ENCODE measurements at regions not wholly inside any gene's neighbourhood (a gene's known extent, or its start where the extent isn't known, plus 50 kb on each side); places are given as distances from the start of the nearest gene placed in this dataset.
"Not testable (repeated sequence)": the region's sequence is repeated elsewhere in the genome, so short reads cannot be mapped to it uniquely, and the experiment has no call there.

DNA sequence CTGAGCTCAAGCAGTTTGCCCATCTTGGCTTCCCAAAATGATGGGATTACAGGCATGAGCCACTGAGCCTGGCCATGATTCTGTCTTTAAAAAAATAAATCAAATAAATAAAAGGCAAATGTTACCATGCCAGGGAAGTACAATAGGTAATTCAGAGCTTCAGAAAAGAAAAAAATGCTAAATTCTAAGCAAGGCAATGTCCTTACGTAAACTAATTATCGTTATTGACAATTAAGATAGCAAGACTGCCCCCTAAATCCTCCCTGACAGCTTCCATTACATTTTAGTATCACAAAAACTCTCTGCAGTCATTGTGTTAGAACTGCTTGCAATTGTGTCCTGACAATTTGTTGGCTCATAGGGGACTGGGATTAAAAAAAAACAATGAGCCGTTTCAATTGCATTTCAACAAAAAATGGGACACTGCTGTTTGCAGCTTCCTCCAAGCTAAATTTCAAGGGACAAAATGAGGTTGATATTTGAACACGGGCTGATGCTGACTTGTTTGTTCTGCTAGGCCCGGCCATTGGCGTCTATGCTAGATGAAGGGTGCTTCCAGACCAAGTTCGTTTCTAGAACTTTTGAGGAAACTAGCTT is 88.9 kb downstream of the MOGAT1 start:
- DNase-seq, result no peak

DNA sequence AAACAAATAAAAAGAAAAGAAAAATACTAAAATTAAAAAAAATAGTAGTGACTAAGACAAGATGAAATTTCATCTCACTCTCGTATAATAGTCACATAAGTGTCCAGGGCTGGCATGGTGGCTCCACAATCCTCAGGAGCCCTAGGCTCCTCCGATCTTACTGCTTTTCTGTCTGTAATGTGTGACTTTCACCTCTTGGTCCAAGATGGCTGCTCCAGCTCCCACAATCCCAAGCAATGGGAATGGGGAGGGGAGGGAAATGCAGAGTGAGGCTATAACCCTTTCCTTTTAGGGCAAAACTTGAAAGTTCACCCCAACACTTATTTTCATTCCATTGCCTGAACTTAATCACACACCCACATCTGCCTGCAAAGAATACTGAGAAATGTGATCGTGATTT is 90.4 kb downstream of the MOGAT1 start:
- no peak for DNase-seq

DNA sequence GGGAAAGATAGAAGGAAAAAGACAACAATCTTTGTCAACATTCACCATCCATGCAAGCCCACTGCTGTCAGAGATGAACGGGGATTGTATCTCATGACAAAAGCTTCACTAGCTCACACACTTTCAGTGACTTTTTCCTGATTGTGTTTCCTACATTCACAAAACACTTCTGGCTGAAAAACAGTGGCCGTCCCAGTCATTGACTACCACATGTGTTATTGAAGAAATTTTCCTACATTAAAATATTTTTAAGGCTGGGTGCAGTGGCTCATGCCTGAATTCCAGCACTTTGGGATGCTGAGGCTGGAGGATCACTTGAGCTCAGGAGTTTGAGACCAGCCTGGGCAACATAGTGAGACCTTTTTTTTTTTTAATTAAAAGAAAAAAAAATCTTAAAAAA is 90.9 kb downstream of the MOGAT1 start:
- DNase-seq, result no peak

DNA sequence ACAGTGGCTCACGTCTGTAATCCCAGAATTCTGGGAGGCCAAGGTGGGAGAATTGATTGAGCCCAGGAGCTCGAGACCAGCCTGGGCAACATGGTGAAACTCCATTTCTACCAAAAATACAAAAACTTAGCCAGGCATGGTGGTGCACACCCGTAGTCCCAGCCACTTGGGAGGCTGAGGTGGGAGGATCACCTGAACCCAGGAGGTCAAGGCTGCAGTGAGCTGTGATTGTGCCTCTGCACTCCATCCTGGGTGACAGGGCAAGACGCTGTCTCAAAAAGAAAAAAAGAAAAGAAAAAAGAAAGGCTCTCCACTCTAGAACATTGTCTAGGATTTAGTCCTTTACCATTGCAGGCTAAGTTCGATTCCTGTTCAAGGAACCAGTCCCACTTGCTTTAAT is 94.4 kb downstream of the MOGAT1 start:
- DNase-seq, result not testable (repeated sequence)

DNA sequence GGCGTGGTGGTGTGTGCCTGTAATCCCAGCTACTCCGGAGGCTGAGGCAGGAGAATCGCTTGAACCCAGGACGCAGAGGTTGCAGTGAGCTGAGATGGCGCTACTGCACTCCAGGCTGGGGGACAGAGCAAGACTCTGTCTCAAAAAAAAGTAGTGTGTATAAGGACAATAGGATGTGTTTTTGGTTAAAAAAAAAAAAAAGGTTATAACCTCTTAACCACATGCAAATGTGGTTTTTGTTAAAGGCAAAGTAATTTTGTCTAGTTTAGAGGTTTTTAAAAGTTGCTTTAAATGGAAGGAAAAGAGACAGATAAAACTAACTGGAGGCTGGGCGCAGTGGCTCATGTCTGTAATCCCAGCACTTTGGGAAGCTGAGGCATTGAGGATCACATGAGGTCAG is 92.8 kb upstream of the ACSL3 start:
- not testable (repeated sequence) for DNase-seq

DNA sequence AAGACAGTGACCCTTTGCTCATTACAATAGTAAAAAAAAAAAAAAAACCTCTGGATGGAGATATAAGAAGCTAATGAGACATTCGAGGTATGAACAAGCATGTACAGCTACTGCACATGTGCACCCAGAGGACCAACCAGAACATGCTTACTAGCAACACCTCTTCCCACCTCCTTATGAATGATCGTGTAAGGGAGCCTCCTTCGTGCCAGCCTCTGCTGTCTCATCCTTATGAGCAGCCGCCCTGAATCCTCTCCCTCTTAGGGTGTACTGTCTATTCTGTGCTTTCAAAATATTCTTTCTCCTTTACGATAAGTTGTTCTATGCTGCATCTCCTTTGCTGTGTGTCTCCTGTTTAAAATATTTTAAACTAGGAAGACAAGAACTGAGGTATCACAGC is 91.4 kb upstream of the ACSL3 start:
- no peak for DNase-seq

DNA sequence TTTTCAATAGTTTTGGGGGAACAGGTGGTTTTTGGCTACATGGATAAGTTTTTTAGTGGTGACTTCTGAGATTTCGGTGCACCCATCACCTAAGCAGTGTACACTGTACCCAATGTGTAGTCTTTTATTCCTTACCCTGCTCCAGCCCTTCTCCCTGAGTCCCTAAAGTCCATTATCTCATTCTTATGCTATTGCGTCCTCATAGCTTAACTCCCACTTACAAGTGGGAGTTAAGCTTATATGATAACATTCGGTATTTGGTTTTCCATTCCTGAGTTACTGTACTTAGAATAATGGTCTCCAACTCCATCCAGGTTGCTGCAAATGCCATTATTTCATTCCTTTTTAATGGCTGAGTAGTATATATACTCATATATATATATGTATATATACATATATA is 90.9 kb upstream of the ACSL3 start:
- no peak for DNase-seq

DNA sequence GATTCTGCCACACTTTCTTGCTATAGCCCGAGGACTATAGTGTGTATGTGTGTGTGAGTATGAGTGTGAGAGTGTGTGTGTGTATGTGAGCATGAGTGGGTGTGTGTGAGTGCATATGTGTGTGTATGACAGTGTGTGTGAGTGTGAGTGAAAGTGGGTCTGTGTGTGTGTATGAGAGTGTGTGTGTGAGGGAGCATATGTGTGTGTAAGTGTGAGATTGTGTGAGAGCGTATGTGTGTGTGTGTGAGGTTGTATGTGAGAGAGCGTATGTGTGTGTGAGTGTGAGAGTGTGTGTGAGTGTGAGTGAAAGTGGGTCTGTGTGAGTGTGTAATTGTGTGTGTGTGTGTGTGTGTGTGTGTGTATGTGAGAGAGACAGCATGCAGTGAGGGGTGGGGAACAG is 89.0 kb upstream of the ACSL3 start:
- DNase-seq, result no peak

DNA sequence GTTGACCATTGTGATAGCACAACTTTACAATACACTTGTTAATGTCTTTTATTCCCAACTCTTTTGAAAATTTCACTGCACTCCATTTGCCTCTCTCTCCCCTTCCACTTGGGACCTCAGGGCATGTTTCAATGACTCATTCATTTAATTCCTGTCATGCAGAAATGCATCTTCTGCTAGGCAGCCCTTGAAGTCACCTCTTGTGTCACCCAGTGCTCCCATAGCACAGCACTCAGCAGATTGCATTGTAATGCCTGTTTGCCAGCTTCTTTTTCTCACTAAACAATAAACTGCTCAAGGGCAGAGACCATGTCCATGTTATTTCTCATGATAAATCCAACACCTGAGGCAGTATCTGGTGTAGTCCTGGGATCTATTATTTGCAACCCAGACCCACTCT is 85.9 kb upstream of the ACSL3 start:
- DNase-seq, result peak; percentile 15

DNA sequence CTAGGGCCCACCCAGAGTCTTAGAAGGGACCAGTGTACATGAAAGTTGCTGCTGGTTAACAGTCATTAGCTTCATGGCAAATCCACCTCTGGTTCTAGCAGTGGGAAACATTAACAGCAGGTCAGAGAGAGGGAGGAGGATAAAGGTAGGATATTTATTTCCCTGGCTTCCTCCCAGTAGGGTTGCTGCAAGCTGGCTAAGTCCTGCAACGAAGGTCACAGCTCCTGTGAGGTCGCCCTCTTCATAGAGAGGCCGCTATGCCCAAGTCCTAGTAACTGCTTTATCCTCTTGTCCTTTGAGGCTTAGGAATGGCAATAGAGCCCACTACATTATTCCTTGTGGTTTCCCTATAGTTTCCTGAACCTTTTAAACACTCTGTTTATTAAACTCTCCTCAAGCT is 84.0 kb upstream of the ACSL3 start:
- no peak for DNase-seq

DNA sequence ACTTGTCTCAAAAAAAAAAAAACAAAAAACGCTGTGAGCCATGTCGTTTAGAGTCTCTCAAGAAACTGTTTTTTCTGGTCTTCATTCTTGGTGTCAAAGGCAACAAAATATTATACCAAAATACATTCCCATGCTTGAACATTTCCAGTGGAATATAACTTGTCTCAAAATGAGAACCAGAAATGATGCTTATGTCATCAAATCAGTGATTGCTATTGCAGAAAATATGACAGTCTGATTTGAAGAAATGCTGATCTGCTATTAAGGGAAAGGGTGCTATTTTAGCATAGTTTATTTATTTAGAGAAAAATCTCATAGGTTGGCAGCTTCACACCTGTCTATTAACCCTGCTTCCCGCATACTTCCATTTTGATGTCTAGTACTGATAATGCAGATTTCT is 82.4 kb upstream of the ACSL3 start:
- DNase-seq, result no peak

DNA sequence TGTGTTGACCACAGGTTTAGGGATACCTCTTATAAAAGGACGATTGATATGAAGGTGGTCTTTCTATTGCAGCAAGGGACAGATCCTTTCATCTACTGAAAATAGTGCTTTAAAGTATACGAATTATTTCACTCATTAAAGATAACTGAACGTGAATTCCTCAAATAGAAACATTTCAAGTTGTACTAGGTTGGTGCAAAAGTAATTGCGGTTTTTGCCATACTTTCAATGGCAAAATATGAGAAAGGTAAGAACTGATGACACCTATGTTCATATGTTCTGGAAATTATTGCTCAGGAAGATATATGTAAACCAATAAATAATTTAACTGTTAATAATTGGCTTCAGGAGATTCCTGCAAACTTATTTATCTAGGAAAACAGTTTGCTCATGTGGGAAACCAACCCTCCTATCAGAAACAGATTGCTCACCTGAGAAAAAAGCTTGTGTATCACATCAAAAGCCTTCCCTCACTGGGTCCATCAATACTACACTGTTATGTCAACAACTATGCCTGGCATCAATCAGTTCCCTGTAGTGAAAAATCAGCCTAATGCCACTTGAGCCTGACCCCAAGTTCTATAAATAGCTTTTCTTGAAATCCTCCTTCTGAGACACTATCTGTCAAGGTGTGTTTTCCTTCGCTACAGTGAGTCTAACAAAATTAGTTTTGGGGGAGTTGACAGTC is 81.5 kb upstream of the ACSL3 start:
- DNase-seq, result no peak

DNA sequence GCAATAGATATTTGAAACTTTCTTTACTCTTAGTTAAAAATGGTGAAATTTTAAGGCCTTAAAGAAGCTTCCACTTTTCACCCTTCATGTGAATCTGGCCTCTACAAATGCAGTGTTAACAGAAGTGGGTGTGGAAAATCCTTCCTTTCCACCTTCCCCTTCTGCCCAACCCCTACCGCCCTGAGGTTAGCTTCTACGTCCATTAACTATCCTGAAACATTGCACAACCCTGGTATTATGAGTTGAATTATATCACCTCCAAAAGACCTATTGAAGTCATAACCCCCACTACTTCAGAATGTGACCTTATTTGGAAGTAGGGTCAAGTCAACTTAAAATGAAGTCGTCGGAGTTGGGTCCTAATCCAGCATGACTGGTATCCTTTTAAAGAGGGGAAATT is 80.8 kb upstream of the ACSL3 start:
- DNase-seq, result no peak

DNA sequence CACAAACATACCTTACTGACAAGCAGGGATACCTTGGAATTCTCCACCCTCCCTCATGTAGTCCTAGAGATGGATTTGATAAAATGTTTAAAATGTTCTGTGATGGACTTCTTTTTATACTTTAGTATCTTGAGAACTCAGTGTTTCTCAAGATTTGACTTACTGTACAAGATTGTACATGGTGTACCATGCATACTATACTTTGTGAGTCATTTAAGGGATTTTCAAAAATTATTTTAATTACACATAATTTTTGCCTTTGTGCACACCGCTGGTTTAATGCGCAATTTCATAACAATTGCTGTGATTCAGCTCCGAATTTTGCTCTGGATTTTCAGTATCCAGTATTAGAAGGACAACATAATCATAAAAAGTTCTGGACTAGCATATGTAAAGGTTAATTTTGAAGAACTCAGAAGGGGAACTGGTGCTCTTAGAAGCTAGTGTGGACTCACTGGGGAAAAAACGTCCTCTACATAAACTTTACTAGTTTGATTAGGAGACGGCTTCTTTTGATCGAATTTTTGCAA is 78.6 kb upstream of the ACSL3 start:
- DNase-seq, result no peak

DNA sequence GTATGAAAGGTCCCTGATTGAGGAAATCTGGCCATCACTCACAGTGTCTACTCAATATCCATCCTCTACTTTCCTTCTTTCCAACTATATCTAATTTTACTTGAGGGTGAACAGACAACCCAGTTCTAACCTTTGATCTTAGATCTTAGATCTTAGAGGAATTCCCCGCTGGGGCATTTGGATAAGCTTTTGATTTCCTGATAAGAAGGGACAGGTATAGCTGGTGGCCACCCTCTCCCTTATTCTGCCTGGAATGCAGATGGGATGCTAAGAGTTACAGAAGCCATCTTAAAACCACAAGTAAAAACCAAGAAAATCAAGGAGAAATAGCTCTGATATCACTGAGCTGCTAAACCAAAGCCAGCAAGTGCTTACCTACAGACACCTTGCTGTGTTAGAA is 77.2 kb upstream of the ACSL3 start:
- DNase-seq, result no peak

DNA sequence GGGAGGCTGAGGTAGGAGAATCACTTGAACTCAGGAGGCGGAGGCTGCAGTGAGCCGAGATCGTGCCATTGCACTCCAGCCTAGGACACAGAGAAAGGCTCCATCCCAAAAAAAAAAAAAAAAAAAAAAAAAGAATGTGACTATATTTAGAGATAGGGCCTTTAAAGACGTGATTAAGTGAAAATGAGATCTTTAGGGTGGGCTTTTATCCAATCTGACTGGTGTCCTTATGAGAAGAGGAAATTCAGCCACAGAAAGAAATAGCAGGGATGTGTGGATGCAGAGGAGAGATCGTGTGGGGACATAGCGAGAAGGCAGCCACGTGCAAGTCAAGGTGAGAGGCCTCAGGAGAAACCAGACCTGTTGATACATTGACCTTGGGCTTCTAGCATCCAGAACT is 69.9 kb upstream of the ACSL3 start:
- no peak for DNase-seq

DNA sequence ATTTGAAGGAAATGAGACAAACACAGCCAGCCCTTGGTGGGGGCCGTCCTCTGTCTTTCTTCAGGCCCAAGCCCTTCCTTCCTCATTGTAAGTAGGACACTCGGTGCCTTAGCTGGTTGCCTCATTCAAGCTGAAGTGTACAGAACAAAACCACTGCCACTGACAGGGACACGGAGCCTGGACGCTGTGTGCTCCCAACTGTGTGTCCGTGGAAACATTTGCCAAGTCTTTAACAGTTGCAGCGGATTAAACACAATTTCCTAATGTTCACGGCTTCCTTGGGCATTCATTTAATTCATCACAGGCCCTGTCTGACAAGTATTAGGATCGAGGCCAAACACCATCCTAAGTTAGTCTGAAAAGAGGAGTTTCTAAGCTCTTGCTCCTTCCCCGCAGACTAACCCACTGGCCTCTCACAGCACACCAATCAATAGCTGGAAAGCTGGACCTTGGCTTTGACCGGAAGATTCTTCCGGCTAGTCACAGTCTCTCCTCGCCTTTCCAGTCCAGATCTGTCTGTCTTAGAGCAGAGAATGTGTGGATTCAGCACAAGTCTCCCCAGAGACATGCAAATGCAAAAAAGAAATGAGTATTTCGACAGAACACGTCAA is 68.7 kb upstream of the ACSL3 start:
- no peak for DNase-seq

DNA sequence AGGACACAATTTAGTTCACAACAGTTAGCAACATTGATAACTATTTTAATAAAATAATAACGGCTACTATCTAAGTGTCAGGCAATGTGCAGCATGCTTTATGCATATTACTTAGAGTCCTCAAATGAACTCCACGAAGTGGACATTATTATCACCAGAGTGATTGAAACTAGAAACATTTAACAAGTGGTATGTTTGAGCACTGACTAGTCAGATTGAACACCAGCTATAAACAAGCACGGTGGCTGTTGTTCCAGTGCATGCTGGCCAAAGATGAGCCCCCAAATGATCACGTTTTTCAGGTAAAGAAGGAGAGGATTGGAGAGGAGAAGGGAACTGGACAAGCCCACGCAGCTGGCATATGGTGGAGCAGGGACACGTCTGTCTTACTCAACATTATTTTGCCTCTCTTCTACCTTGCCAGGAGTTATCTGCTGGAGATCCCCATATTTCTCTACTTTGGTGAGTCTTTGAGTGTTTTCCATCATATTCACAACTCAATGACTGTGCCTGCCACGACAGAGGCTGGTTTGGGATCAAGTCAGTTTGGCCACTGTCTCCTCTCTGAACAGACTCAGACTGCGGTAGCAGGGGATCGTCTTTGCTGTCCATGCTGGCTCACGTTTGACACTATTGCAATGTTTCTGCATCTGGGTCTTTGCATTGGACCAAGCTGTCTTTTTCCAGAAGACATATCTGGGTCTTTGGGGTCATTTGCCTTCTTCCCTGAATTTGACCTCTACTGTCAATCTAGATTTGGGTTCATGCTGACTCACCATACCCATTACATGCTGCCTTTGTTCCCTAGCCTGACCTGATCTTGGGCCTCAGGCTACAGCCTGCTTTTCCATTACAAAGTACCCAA is 66.0 kb upstream of the ACSL3 start:
- no peak for DNase-seq

DNA sequence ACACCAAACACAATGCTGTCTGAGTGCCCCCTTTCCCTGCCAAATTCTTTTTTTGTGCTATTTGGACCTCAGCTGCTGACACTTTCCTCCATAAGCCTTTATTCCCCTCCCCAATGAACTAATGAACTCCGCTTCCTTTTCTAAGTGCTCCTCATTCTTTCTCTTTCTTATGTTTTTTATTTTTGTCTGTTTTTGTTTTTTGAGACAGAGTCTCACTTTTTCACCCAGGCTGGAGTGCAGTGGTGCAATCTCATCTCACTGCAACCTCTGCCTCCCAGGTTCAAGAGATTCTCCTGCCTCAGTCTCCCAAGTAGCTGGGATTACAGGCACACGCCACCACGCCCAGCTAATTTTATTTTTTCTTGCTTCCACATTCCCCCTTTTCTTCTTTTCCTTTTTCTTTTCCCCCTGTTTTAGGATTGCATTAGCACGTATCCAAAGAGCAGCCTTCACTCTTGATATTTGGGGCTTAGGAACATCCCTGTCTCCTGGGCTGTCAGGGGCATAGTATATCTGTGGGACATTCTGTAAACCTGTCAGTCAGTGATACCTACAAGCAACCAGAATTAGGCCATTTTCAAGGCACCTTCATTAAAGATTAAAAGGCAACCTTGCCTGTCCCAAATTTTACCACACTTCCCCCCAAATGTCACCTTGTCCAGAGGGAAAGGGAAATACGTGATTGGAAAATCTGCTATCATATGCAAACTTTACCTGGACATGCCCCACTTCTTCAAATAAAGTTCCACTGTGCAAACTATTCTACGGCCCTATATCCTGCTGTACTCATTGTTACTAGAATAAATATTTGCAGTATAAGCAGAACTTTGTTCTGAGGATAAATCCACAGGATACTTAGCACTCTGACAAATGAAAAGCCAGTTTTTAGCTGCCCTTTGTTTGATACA is 65.1 kb upstream of the ACSL3 start:
- no peak for DNase-seq

DNA sequence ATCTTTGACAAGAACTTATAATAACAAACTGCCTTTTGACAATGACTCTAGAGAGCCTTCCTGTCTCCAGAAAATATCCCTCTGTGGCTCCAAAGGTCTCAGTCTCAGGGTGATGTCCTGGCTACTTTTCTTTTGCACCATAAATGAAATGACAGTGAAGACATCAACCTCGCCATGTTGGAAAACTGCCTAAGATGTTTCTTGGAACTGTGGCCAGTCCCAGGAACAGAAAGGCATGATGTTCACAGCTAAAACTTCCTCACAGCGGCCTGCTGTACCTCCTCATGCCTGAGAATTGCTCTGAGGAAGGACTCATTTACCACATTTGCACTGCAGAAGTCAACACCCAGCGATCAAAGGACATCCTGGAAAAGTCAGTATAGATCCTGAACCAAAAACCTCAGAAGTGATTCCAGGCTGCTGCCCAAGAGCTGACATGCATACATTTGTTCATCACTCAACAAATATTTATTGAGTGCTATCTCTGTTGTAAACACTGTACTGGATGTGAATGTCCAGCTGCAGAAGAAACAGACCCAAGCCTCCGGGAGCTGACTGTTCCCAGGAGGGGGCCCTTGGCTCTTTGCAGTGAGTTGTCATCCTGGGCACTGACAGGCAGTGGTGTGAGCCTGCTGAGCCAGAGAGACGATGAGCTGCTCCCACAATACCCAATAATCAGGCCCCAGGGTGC is 64.3 kb upstream of the ACSL3 start:
- no peak for DNase-seq

DNA sequence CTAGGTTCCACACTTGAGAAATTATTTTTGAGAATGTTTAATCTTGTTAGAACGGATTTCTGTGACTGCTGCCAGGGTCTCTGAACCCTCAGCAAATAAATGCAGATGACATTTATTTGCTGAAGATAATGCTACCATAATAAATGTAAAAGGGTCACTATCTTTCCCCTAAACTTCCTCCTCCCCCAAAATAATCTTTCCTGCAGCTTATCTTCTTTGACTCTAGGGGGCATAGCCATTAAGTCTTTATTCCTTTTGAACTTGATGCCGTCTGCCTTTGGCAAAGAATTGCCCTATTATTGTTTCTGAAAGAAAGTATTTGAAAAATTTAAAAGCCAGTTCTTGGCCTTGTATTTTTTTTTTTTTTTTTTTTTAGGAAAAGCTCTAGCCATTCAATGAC is 63.6 kb upstream of the ACSL3 start:
- no peak for DNase-seq

DNA sequence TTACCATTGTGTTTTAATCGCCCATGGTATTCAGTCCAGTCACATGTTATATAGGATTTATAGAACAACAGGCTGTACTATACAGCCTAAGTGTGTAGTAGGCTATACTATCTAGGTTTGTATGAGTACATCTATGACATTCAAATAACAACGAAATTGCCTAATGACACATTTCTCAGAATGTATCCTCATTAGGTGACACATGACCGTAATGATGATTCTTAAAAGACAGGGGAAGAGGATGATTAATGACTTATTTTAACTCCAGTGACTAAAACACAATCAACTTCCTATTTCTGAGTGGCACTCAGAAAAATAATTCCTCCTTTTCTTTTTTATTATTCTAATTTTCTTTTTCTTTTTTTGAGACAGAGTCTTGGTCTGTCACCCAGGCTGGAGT is 63.0 kb upstream of the ACSL3 start:
- no peak for DNase-seq
